ENCODE measurements at regions not wholly inside any gene's neighbourhood (a gene's known extent, or its start where the extent isn't known, plus 50 kb on each side); places are given as distances from the start of the nearest gene placed in this dataset.

GRCh38 chr3:59426821-59427565, 377.2 kb upstream of the CFAP20DC start:
- H3K27ac Mint-ChIP-seq = no peak overlapping the region
- peaks cover 8% of the 10 kb centered on the region for H3K4me1 Mint-ChIP-seq
- H3K36me3 Mint-ChIP-seq (ENCODE audit: low read depth) = no peaks in the 10 kb centered on the region
- no peaks in the 10 kb centered on the region for H3K9me3 Mint-ChIP-seq
- H3K27me3 Mint-ChIP-seq (ENCODE audit: low read depth) = peaks cover 5% of the 10 kb centered on the region
- no peak overlapping the region for H3K4me3 Mint-ChIP-seq
- no peak for TF ChIP-seq CTCF (IDR thresholded peaks at IDR 0.05; ENCODE audit: unreplicated experiment in 3 of 3)

DNA sequence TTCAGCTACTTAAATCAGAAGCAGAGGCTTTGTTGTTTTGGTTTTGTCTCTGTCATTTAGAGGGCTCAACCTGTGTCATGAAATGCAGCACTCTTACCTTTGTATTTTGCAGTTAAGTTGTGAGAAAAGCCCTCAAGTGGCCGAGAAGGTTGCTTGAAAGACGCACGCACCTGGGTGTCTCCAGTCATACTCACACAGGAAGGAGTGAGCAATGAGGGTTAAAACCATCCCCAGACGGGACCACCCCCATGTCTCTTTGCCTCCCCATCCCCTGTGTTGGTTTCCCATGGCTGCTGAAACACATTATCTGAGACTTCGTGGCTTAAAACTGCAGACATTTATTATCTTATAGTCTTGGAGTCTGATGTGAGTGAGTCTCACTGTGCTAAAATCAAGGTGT, 376.1 kb upstream of the CFAP20DC start:
- H3K9me3 Mint-ChIP-seq = no peaks in the 10 kb centered on the region
- peaks cover 8% of the 10 kb centered on the region for H3K4me1 Mint-ChIP-seq
- no peak overlapping the region for H3K4me3 Mint-ChIP-seq
- H3K27me3 Mint-ChIP-seq (ENCODE audit: low read depth) = peaks cover 5% of the 10 kb centered on the region
- H3K27ac Mint-ChIP-seq = no peak overlapping the region
- no peaks in the 10 kb centered on the region for H3K36me3 Mint-ChIP-seq (ENCODE audit: low read depth)
- no peak for TF ChIP-seq CTCF (IDR thresholded peaks at IDR 0.05; ENCODE audit: unreplicated experiment in 3 of 3)

GRCh38 chr3:59425371-59425770, 375.5 kb upstream of the CFAP20DC start:
- H3K9me3 Mint-ChIP-seq = no peaks in the 10 kb centered on the region
- H3K4me3 Mint-ChIP-seq = no peak overlapping the region
- H3K27ac Mint-ChIP-seq = peak overlapping the region; percentile 1 to 21 (median 2)
- peaks cover 8% of the 10 kb centered on the region for H3K4me1 Mint-ChIP-seq
- no peaks in the 10 kb centered on the region for H3K36me3 Mint-ChIP-seq (ENCODE audit: low read depth)
- peaks cover 5% of the 10 kb centered on the region for H3K27me3 Mint-ChIP-seq (ENCODE audit: low read depth)
- no peak for TF ChIP-seq CTCF (IDR thresholded peaks at IDR 0.05; ENCODE audit: unreplicated experiment in 3 of 3)

- no peaks in the 10 kb centered on the region for H3K36me3 Mint-ChIP-seq (ENCODE audit: low read depth)
- H3K4me3 Mint-ChIP-seq = no peak overlapping the region
- no peak overlapping the region for H3K27ac Mint-ChIP-seq
- H3K27me3 Mint-ChIP-seq (ENCODE audit: low read depth) = peaks cover 5% of the 10 kb centered on the region
- peaks cover 8% of the 10 kb centered on the region for H3K4me1 Mint-ChIP-seq
- no peaks in the 10 kb centered on the region for H3K9me3 Mint-ChIP-seq
- TF ChIP-seq CTCF (IDR thresholded peaks at IDR 0.05; ENCODE audit: unreplicated experiment in 3 of 3) = no peak
Measured at GRCh38 chr3:59424268-59425010, 374.6 kb upstream of the CFAP20DC start.

- no peaks in the 10 kb centered on the region for H3K9me3 Mint-ChIP-seq
- no peak overlapping the region for H3K4me3 Mint-ChIP-seq
- H3K27ac Mint-ChIP-seq = no peak overlapping the region
- H3K4me1 Mint-ChIP-seq = peaks cover 12% of the 10 kb centered on the region
- peaks cover 5% of the 10 kb centered on the region for H3K27me3 Mint-ChIP-seq (ENCODE audit: low read depth)
- no peak for TF ChIP-seq CTCF (IDR thresholded peaks at IDR 0.05; ENCODE audit: unreplicated experiment in 3 of 3)
- H3K36me3 Mint-ChIP-seq (ENCODE audit: low read depth) = no peaks in the 10 kb centered on the region
Measured at GRCh38 chr3:59423707-59424106, 373.9 kb upstream of the CFAP20DC start.

Measured in nephron (organoid).